GM19468 (cell line): ENCODE measurements at regions not wholly inside any gene's neighbourhood (a gene's known extent, or its start where the extent isn't known, plus 50 kb on each side); places are given as distances from the start of the nearest gene placed in this dataset.

ENCODE experiments used
- ATAC-seq: cut with Tn5 transposase; IDR thresholded peaks from one replicate; pipeline ENCODE4 v1.9.1; 2021; ENCODE audit warnings: mild to moderate bottlenecking, moderate library complexity, moderate number of reproducible peaks; ENCODE audit not compliant: unreplicated experiment; ENCODE audit errors: extremely low read depth

DNA sequence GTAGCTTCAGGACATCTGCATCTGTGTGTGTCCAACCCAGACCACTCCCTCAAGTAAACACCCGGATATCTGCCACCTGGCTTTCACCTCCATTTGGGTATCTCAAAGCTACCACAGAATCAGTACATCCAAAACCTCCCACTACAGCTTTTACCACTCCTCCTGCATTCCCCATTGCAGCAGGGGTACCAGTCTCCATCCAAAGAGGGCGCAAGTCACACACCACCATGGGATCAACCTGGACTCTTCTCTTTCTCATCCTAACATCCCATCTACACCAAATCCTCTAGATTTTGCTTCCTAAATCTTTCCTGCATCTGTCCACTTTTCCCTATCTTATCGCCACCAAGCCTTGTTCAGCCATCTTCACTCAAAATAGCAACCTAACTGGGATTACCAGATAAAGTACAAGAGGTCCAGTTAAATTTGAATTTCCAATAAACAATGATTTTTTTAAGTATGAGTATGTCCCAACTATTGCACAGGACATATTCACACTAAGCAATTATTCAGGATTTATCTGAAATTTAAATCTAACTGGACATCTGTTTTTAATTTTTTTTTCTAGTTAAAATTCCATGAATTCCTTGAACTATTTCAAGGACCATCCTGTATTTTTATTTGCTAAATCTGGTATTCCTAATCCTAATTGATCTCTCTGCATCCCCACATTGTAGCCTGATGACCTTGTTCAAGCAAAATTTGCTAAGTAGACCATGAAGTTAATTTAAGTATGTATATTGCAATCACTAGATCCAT lies 164.3 kb upstream of the MLN start:
- ATAC-seq, result no peak

- ATAC-seq, result no peak
Measured at GRCh38 chr6:33967265-33967767, 163.5 kb upstream of the MLN start.

- ATAC-seq, result no peak
Measured at GRCh38 chr6:33966536-33966935, 162.7 kb upstream of the MLN start.

- no peak for ATAC-seq
Measured at GRCh38 chr6:33965766-33966165, 162.0 kb upstream of the MLN start.

GRCh38 chr6:33964387-33964786 lies 160.6 kb upstream of the MLN start:
- ATAC-seq, result no peak

- ATAC-seq, result no peak
Measured at GRCh38 chr6:33963136-33963750, 159.4 kb upstream of the MLN start.

GRCh38 chr6:33962246-33963027 lies 158.6 kb upstream of the MLN start:
- ATAC-seq, result no peak

- ATAC-seq, result no peak
Measured at GRCh38 chr6:33961691-33962090, 157.9 kb upstream of the MLN start.

- ATAC-seq, result no peak
Measured at GRCh38 chr6:33960345-33961313, 156.8 kb upstream of the MLN start.

- ATAC-seq, result no peak
Measured at GRCh38 chr6:33959661-33960344, 156.0 kb upstream of the MLN start.

DNA sequence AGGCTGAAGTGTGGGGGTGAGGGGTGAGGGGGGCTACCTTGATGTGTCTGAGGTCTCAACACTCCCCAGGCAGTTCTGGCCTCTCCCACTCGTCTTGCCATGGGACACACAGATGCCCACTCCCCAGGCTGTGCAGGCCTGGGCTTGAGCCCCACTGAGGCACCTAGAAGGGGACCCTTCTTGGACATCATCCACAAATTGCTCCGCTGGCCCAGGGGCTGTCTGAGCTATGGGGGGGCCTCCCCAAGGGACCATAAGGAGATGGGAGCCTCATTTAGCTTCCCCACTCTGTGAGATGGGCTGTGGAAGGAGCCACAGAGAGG lies 155.5 kb upstream of the MLN start:
- ATAC-seq, result no peak

- ATAC-seq, result no peak
Measured at GRCh38 chr6:33958526-33959328, 154.9 kb upstream of the MLN start.

GRCh38 chr6:33957892-33958525 lies 154.2 kb upstream of the MLN start:
- ATAC-seq, result no peak

GRCh38 chr6:33957131-33957891 lies 153.5 kb upstream of the MLN start:
- no peak for ATAC-seq

DNA sequence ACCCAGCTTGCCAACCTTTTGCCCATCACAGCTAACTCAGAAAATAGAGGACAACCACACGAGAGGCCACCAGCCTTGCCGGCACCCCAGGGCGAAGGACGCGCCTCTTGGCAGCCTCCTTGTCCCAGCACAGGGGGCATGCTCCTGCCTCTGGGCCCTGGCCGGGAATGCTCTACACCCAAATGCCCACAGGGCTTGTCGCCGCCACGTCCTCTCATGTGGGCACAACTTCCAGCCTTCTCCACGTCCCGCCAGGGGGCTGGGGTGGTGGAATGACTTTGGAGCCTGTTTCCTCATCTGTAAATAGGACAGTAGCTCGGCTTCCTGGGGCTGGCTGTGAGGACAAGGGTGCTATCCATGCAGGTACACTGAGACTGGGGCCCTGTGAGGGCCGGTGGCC lies 152.4 kb upstream of the MLN start:
- ATAC-seq, result no peak

- ATAC-seq, result no peak
Measured at GRCh38 chr6:33955566-33955965, 151.8 kb upstream of the MLN start.

GRCh38 chr6:33954453-33954852 lies 150.7 kb upstream of the MLN start:
- no peak for ATAC-seq

DNA sequence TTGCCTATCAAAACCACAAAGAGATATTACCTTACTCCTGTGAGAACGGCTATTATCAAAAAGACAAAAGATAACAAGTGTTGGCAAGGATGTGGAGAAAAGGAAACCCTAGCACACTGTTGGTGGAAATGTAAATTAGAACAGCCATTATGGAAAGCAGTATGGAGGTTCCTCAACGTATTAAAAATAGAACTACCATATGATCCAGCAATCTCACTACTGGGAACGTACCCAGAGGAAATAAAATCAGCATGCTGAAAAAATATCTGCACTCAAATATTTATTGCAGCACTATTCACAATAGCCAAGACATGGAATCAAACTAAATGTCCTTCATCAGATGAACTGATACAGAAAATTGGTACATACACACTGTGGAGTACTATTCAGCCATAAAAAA lies 149.4 kb upstream of the MLN start:
- no peak for ATAC-seq
